GM19238 (cell line): ENCODE measurements at regions not wholly inside any gene's neighbourhood (a gene's known extent, or its start where the extent isn't known, plus 50 kb on each side); places are given as distances from the start of the nearest gene placed in this dataset.

Source experiments
- DNase-seq: peaks from one replicate; pipeline ENCODE4 v3.0.0; 2011; ENCODE audit warnings: low spot score; ENCODE audit not compliant: insufficient read length

DNA sequence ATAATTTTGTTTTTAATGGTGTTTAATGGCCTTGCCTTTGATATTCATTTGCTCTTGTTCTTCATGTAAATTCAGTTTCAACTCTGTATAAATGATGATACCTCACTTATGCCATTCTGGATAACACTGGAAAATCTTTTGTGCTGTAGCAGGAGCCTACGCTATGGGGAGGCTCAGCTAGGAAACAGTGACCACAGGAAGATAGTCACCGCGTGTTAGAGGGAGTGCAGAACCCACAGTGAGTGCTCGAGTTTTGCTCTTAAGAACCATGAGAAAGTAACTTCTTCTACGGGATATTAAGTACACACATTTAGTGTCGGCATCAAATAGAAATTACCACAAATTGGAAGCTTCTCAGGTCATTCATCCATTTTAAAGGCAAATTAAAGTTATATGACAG lies 143.9 kb downstream of the IRX2 start:
- DNase-seq = no peak

DNA sequence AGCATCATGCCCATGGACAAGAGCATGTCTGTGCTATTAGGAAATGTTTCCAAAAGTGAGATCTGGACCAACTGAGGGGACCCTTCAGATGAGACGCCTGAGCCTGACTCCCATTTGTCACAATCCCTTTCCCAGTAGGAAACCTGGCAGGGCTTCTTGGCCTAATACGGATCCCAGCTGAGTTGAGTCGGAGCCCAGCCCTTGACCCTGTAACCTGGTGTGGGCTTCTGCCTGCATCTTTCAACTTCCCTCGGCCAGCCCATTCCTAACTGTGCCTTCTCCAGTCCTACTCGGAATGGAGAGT lies 148.3 kb downstream of the IRX2 start:
- DNase-seq = no peak

DNA sequence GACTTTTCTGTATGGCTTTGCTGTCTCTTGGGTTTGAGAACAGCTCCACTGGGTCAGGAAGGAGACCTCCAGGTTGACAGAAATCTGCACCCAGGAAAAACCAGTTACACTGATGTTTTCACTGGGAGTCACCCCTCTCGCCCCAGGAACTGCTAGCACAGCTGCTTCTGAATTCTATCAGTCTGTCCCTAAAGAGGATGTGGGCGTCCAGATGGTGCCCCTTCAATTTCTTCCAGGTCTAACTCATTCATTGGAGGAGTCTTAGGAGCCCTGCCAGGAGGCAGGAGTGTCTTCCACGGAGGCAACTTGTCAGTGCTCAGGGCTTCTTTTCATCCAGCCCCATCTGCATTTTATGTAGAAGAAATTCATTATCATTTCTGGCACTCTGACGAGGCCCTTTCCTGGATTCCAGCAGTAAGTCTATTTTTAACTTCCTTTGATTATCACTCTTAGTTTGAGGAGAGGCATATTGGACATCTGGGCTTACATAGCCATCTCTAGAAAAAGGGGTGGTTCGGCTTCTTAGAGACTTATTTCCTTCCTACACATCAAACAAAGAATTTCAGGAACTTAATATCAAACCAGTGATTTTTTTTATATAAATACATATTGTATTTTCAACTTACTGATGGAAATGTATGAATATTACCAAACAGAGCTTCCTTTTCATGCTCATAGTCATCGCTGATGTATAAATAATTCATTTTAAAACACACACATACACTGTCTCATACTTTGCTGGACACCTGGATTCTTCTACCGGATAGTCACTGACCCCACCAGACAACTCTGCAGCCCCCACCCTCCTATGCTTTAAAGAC lies 148.8 kb downstream of the IRX2 start:
- no peak for DNase-seq

DNA sequence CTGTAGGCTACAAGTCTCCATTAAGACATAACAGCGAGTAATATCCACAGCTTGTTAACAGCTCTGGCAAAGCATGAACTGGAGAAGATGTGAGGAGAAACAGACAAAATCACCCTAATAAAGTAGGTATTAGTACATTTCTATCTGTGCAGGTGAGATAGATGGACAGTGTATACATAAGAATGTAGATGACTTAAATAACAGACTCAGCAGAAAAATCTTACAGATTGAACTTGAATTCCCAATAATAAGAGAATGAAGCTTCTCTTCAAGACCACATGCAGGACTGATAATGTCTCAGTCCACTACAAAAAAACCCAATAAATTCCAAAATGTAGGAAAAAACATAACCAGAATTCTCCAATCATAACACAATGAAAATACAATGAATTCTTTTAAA lies 153.0 kb downstream of the IRX2 start:
- no peak for DNase-seq

GRCh38 chr5:2594701-2595100 lies 156.8 kb downstream of the IRX2 start:
- DNase-seq = no peak

DNA sequence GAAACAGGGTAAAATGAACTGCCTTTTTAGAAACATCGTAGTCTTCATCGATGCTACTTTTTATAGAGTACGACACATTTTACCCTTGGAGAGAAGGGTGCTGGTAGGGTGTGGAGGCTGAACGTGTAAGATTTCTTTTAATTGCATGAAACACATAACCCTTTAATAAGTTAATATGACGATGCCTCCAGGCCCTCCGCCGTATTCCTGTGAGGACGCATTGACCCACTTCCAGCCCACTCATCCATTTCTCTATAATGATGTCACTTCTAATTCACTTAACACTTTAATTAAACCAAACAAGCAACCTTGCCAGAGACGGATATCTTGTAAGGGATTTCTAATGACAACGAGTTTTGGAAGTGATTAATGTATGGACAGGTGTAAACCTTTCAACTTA lies 158.7 kb downstream of the IRX2 start:
- no peak for DNase-seq

DNA sequence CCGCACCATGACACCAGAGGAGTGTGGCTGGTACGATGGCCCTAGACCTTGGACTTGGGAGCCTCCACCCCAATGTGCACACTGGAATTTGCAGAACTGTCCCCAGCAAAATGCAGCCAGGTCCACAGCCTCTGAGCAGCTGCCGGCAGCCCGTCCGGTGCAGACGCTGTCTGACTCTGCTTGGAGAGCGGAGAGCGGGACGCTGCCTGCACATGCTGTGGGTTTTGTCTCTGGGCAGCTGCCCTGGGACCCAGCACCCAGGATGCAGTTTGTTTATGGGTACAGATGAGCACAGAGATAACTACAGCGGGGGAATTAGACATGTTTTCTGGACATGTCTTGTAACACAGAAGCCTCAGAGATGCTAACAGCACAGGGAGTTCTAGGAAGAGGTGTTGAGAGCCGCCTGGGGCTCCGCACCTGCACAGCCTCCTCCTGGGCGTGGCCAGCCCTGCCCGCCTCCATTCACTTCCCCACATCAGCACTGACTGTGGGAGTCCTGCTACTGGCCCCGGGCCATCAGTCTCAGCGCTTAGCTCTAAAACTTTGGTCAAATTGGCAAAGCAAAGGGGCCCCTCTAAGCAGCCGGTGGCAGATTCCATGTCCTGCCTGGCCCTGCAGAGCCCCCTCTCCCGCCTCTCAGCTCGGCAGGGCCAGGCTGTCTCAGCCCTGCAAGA lies 159.6 kb downstream of the IRX2 start:
- no peak for DNase-seq

DNA sequence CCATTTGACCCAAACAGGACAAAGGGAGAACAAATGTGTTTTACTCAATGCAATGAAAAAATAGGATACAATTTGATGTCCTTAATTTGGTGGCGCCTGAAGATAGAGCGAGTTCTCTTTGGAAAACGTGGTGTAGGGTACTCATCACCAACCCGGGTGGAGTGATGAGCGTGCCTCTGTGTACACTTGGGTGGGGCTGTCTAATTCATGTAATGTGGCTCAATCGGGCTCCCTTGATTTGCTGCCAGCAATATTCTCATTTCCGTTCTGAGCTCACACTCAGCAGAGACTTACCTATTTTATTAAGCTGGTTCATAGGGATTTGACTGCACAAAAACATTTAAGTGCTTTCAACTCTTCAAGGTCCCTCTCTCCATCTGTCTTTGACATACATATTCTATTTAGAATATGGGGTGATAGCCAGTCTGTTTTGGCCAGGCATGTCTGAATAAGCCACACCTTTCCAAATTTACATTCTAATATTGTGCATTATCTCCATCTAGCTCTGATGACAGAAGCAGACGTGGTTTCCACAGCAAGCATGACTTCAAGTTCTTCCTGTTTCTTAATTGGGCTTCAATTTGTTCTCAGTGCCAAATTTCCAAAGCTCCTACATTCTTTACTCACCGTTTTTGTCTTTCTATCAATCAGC lies 162.5 kb downstream of the IRX2 start:
- DNase-seq = no peak

GRCh38 chr5:2587189-2588031 lies 164.1 kb downstream of the IRX2 start:
- DNase-seq = no peak

DNA sequence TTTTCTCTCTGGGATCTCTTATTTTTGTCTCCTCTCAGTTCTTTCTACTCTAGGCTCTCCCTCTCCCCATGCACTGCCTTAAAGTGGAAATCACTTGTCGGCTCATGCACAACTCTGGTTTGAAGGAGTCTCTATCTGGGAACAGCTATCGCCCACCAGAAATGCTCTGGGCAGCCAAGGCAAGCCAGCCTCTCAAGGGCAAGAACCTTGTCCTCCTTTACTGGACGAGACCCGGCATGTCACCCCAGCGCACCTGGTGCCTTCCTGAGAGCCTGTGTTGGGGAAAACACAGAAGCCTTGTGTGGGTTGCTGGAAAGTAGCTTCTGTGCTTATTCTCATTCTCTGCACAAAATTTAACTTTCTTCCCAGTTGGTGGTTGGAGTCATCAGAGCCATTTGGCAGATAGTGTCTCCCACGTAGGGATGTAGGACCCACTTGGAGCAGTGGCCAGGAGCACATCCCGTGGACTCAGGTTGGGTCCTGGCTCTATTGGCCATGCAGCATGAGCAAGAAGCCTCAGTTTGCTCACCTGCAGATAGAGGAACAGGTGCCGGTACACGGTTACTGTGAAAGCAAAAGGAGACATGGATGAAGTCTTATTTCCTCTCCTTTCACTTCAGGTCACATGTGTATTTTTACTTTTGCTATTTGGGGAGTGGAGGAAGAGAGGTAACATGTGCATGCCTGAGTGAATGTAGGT lies 165.3 kb downstream of the IRX2 start:
- DNase-seq = no peak

GRCh38 chr5:2584579-2585269 lies 166.8 kb downstream of the IRX2 start:
- DNase-seq = no peak

DNA sequence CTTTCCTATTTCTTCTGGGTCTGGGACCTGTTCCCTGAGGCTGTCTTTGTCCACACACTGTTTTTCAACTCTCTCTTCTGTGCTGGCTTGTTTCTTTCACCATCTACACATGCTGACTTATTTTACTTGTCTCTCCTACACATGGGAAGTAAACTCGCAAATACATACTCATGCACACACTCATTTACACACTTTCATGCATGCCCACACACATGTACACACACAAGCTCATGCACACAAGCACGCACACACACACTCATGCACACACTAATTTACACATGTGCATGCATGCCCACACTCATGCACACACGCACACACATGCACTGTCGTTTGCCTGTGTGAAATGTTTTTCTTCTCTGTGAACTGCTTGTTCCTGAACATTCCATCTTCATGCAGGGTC lies 169.0 kb downstream of the IRX2 start:
- DNase-seq = no peak

- DNase-seq = no peak
Observed at GRCh38 chr5:2582106-2582505, 169.4 kb downstream of the IRX2 start.

GRCh38 chr5:2581418-2581817 lies 170.1 kb downstream of the IRX2 start:
- DNase-seq = no peak

DNA sequence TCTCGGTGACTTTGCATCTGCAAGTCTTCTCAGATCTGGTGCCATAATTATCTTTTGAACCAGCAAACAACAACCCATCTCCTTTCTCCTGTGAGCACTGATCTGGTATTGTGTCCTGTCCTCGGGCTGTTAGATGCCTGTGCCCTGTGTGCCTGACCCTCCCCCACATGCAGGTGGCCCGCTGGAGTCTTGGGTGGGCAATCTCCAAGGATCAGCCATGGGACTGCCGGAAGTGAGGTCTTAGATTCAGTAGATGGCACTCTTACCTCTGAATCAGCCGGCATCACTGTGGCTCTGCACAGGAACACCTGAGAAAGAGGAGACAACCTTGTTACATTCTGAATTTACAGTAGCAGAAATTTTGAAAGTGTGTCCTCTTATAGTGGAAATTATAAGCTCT lies 172.4 kb downstream of the IRX2 start:
- no peak for DNase-seq

GRCh38 chr5:2577312-2578036 lies 174.0 kb downstream of the IRX2 start:
- no peak for DNase-seq

GRCh38 chr5:2576823-2577222 lies 174.7 kb downstream of the IRX2 start:
- DNase-seq = no peak

GRCh38 chr5:2575871-2576270 lies 175.6 kb downstream of the IRX2 start:
- DNase-seq = no peak

- DNase-seq = no peak
Observed at GRCh38 chr5:2575292-2575691, 176.2 kb downstream of the IRX2 start.

GRCh38 chr5:2574155-2574554 lies 177.3 kb downstream of the IRX2 start:
- DNase-seq = no peak
